Endothelial cell of umbilical vein (primary cell): ENCODE measurements at regions not wholly inside any gene's neighbourhood (a gene's known extent, or its start where the extent isn't known, plus 50 kb on each side); places are given as distances from the start of the nearest gene placed in this dataset.

Experiments
- BruUV-seq: library from RNA; stranded (reverse); fragments of 400-500 nt; replicated peaks from 2 replicates; lab custom pipeline; 2021; lab: Mats Ljungman, UMichigan
- CTCF ChIA-PET: fragments of 300-600, 350-600 bp; sonication (Branson Sonifier 250); formaldehyde crosslinking; loops from one replicate; lab custom pipeline; 2021; ENCODE audit warnings: antibody characterized with exemption, inconsistent platforms; lab: Charles Lee
- POLR2A ChIA-PET: fragments of 300-600, 350-600 bp; sonication (Branson Sonifier 250); formaldehyde crosslinking; loops from one replicate; lab custom pipeline; 2021; ENCODE audit warnings: antibody characterized with exemption, inconsistent platforms; lab: Charles Lee
- DNase-seq: peaks from one replicate; pipeline ENCODE4 v3.0.0-alpha.2; 2011; ENCODE audit warnings: low read depth, low spot score
- FAIRE-seq: peaks from 2 replicates; lab custom pipeline; 2011; peaks lifted over from hg19 to GRCh38; lab: Jason Lieb, UNC
- H2AFZ ChIP-seq: 2 replicates; pipeline ENCODE4 v1.6.0; 2012; ENCODE audit warnings: low read depth, low read length, control low read depth, inconsistent platforms
- H3K27ac ChIP-seq: 2 replicates; pipeline ENCODE4 v1.5.1; 2011; ENCODE audit warnings: low read depth, mild to moderate bottlenecking, control low read depth, low read length, moderate library complexity; ENCODE audit not compliant: insufficient read depth
- H3K27me3 ChIP-seq, 2 experiments: 2 replicates each; pipeline versions ENCODE4 v1.6.0 to v1.6.1; 2011; ENCODE audit warnings: low read length in 2 of 2, mixed read lengths in 1 of 2; ENCODE audit not compliant: control insufficient read depth in 2 of 2, insufficient read depth in 2 of 2
- H3K36me3 ChIP-seq, 2 experiments: 2 replicates in 1 of 2; 3 replicates in 1 of 2; pipeline ENCODE4 v1.5.1; 2011; ENCODE audit warnings: low read length in 2 of 2, mild to moderate bottlenecking in 1 of 2, moderate library complexity in 1 of 2; ENCODE audit not compliant: control insufficient read depth in 2 of 2, insufficient read depth in 2 of 2; ENCODE audit errors: extremely low read depth in 1 of 2
- H3K4me1 ChIP-seq: 3 replicates; pipeline ENCODE4 v1.5.1; 2011; ENCODE audit warnings: mild to moderate bottlenecking, low read length; ENCODE audit not compliant: control insufficient read depth, insufficient read depth; ENCODE audit errors: extremely low read depth
- H3K4me2 ChIP-seq: 2 replicates; pipeline ENCODE4 v1.6.1; 2011; ENCODE audit warnings: low read length, control low read depth, mixed read lengths; ENCODE audit not compliant: insufficient read depth
- H3K4me3 ChIP-seq, 3 experiments: fragments of 200-600 bp in 1 of 3; sonication (generic), shearing (Covaris generic) in 1 of 3; replicated peaks in 1 of 3; 2 replicates each; pipeline ENCODE4 v1.5.1; 2011 to 2016; ENCODE audit warnings: control low read depth in 3 of 3, low read length in 3 of 3, mild to moderate bottlenecking in 2 of 3, inconsistent platforms in 1 of 3, low read depth in 1 of 3, moderate library complexity in 1 of 3; ENCODE audit not compliant: insufficient read depth in 1 of 3
- H3K79me2 ChIP-seq: 2 replicates; pipeline ENCODE4 v1.6.0; 2012; ENCODE audit warnings: low read length, inconsistent platforms; ENCODE audit not compliant: control insufficient read depth, insufficient read depth
- H3K9ac ChIP-seq: replicated peaks from 2 replicates; pipeline ENCODE3; 2011; ENCODE audit warnings: low read length, control low read depth; ENCODE audit not compliant: insufficient read depth; ENCODE audit errors: extremely low read depth
- H3K9me1 ChIP-seq: replicated peaks from 3 replicates; pipeline ENCODE4 v1.6.0; 2011; ENCODE audit warnings: mild to moderate bottlenecking, low read length; ENCODE audit not compliant: control insufficient read depth, insufficient read depth; ENCODE audit errors: extremely low read depth
- H3K9me3 ChIP-seq: replicated peaks from 2 replicates; pipeline ENCODE4 v1.5.1; 2012; ENCODE audit warnings: low read length, inconsistent platforms; ENCODE audit not compliant: control insufficient read depth, insufficient read depth
- H4K20me1 ChIP-seq: replicated peaks from 2 replicates; pipeline ENCODE3; 2011; ENCODE audit warnings: mild to moderate bottlenecking, low read length; ENCODE audit not compliant: control insufficient read depth, insufficient read depth; ENCODE audit errors: extremely low read depth
- EZH2 ChIP-seq: IDR thresholded peaks from 2 replicates; pipeline ENCODE4 v1.6.1; 2012; ENCODE audit warnings: borderline replicate concordance, low read depth, mild to moderate bottlenecking, moderate library complexity, low read length, inconsistent platforms; ENCODE audit not compliant: severe bottlenecking
- FOS ChIP-seq: IDR thresholded peaks from 2 replicates; pipeline ENCODE4 v1.6.1; 2011; ENCODE audit warnings: mild to moderate bottlenecking, low read length, moderate library complexity, borderline replicate concordance; ENCODE audit not compliant: insufficient read depth
- GATA2 ChIP-seq: IDR thresholded peaks from 2 replicates; pipeline ENCODE4 v1.7.0; 2011; ENCODE audit warnings: low read depth, mild to moderate bottlenecking, moderate library complexity, mixed read lengths, low read length; ENCODE audit not compliant: insufficient read length, insufficient read depth
- JUN ChIP-seq: IDR thresholded peaks from 2 replicates; pipeline ENCODE4 v1.6.1; 2011; ENCODE audit warnings: borderline replicate concordance, low read depth; ENCODE audit not compliant: insufficient read length, insufficient read depth
- MAX ChIP-seq: IDR thresholded peaks from 2 replicates; pipeline ENCODE4 v1.6.1; 2011; ENCODE audit not compliant: insufficient read depth, insufficient read length
- MYC ChIP-seq: IDR thresholded peaks from one replicate; pipeline ENCODE4 v1.6.1; 2011; ENCODE audit warnings: mild to moderate bottlenecking, low read depth, low read length
- POLR2A ChIP-seq: IDR thresholded peaks from 2 replicates; pipeline ENCODE4 v1.6.1; 2012; ENCODE audit warnings: low read depth, mild to moderate bottlenecking, control low read depth, low read length
- POLR2AphosphoS5 ChIP-seq: IDR thresholded peaks from 2 replicates; pipeline ENCODE4 v1.6.1; 2012; ENCODE audit warnings: low read depth, mild to moderate bottlenecking, control low read depth, low read length, moderate library complexity; ENCODE audit not compliant: insufficient read depth
- dilution Hi-C: fragments of 300-500 bp; cut with MboI; formaldehyde crosslinking; loops from one replicate; pipeline ENCODE4 v1.15.0; 2019; ENCODE audit warnings: low sequenced_read_pairs; ENCODE audit not compliant: extremely low pct_ligation_motif_present
- intact Hi-C: fragments of 100-400 bp; cut with micrococcal nuclease; formaldehyde crosslinking; loops from one replicate; pipeline ENCODE4 v1.10.0; 2022
- TF ChIP-seq, protein P1 (sequence below), 2 donors: IDR thresholded peaks; 1 replicate in 1 of 2; 2 replicates in 1 of 2; pipeline ENCODE4 v1.5.1; 2011; ENCODE audit warnings: low read length in 2 of 2, mild to moderate bottlenecking in 2 of 2, moderate library complexity in 2 of 2, control low read depth in 1 of 2, inconsistent platforms in 1 of 2, low read depth in 1 of 2; ENCODE audit not compliant: insufficient read depth in 1 of 2; ENCODE audit errors: extremely low read depth in 1 of 2

DNA sequence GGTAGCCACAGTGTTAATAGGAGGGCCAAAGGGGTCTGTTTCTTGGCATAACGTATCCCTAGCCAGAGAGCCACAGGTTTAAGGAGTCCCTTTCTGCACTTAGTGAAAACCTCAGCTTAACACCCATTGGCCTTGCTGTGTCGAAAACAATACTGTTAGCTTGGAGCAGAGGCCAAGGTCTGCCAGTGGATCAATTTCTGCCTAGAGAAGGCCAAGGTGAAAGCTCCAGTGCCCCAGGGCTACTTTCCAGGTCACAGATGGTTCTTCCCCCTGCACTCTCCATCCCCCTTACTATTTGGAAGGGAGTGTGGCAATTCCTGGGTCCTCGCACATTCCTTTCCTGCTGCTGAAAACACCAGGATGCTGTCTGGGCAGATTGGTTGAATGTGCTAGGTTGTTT is 74.8 kb upstream of the TNP1 start:
- Histone ChIP-seq H3K9me1 (no peaks in the 10 kb centered on the region), H3K4me3 (no peak overlapping the region), H3K4me1 (no peaks in the 10 kb centered on the region), H3K79me2 (no peaks in the 10 kb centered on the region), H3K9me3 (no peaks in the 10 kb centered on the region), H2AFZ (no peak overlapping the region), H3K4me2 (no peak overlapping the region), H3K9ac (no peak overlapping the region), H3K27me3 (no peaks in the 10 kb centered on the region), H4K20me1 (no peaks in the 10 kb centered on the region), H3K36me3 (no peaks in the 10 kb centered on the region), H3K27ac (no peak overlapping the region)
- DNase-seq, result no peak
- TF ChIP-seq POLR2A, result no peak
- TF ChIP-seq, protein P1, sequence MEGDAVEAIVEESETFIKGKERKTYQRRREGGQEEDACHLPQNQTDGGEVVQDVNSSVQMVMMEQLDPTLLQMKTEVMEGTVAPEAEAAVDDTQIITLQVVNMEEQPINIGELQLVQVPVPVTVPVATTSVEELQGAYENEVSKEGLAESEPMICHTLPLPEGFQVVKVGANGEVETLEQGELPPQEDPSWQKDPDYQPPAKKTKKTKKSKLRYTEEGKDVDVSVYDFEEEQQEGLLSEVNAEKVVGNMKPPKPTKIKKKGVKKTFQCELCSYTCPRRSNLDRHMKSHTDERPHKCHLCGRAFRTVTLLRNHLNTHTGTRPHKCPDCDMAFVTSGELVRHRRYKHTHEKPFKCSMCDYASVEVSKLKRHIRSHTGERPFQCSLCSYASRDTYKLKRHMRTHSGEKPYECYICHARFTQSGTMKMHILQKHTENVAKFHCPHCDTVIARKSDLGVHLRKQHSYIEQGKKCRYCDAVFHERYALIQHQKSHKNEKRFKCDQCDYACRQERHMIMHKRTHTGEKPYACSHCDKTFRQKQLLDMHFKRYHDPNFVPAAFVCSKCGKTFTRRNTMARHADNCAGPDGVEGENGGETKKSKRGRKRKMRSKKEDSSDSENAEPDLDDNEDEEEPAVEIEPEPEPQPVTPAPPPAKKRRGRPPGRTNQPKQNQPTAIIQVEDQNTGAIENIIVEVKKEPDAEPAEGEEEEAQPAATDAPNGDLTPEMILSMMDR (IDR thresholded peaks at IDR 0.05; ENCODE audit: extremely low read depth in 1 of 2, insufficient read depth in 1 of 2, low read depth in 1 of 2, low read length in 2 of 2), result no peak
- TF ChIP-seq POLR2AphosphoS5, result no peak
- TF ChIP-seq MAX, result no peak
- no peak for TF ChIP-seq JUN
- TF ChIP-seq MYC, result no peak
- no peak for TF ChIP-seq EZH2
- TF ChIP-seq FOS, result no peak
- no peak for TF ChIP-seq GATA2
- intact Hi-C loops (no loop called here), dilution Hi-C loops (no loop called here)
- ChIA-PET POLR2A (no interaction called here), CTCF (interaction anchor here (0.6 kb wide), 1 partner anchor 21 kb away, joined by 4 read pairs; no protein-coding TSS in a partner anchor)
- no TSS peak for BruUV-seq
- FAIRE-seq, result no peak
